NCI-H1417 (cell line): ENCODE measurements at regions not wholly inside any gene's neighbourhood (a gene's known extent, or its start where the extent isn't known, plus 50 kb on each side); places are given as distances from the start of the nearest gene placed in this dataset.

Source experiments
- DNase-seq, 3 experiments: peaks; one replicate each; lab custom pipeline; 2025; lab: John Stamatoyannopoulos, UW

DNA sequence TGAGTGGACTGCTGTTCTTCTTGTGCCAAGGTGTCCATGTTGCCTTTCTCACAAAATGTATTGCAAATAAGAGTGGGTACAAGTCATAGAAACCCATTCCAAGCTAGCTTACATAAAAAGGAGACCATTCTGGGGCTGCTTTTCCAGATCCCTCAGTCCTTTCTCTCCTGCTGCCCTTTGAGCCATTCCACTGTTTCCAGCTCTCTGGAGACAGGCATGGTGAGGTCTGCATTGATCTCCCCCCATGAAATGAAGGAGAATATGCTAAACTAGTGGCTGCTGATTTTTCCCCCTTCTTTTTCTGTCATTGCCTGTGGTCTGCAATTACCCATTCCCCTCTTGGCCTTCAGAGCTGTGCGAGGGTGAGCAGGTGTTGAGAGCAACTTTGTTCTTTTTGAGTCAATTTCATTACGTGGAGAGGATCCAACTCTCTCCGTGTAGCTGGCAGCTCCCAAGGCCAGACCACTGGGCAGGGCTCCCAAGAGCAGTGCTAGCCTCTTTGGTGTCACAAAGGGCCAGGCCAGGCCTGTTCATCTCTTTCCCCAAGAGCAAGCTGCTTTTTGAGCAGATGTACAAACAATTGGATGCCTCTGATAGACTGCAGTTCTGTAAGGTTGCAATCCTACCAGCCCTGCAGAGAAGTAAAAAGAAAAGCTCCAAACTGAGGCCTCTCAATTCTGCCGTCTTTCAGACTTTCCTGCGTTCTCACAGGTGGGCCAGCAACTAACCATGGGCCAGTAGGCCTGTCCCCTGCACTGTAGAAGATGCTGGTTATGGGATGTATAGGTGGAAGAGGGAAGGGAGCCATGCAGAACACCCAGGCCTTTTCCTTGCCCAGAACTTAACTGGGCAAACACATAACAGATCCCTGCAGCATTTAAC is 96.1 kb upstream of the ARMC2 start:
- DNase-seq = no peak

GRCh38 chr6:108752733-108753590 is 95.3 kb upstream of the ARMC2 start:
- peak in 2 of 3 experiments; percentile 4 to 28 for DNase-seq

- DNase-seq = no peak
These were observed 92.7 kb upstream of the ARMC2 start for GRCh38 chr6:108755257-108756240.

DNA sequence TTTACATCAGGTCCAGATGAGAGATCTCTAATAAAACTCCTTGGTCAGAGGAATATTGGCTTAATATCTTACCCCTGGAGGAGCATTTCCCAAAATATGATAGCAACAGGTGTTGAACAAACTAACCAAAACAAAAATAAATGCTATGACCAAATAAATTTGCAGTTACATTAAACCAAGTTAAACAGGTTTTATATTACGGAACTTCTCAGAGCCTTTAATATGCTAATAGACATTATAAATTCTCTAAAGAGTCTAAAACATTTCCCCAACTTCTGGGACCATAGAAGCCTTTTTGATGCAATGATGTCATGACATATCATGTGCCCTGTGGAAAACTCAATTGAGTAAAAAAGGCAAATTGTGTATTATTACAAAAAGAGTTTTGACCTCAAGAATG is 90.9 kb upstream of the ARMC2 start:
- DNase-seq = no peak

DNA sequence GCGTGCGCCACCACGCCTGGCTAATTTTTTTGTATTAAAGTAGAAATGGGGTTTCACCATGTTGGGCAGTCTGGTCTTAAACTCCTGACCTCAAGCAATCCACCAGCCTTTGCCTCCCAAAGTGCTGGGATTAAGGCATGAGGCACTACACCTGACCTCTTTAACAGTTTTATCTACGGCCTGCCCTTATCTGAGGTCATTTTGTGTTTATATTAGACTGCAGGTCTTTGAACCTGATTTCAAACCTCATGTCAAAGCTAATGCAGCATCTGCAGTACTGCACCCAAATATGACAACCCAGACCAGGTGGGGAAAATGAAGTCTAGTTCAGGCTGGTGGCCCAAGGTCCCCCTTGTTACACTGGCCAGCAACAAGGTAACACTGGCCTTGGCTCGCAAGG is 89.3 kb upstream of the ARMC2 start:
- no peak for DNase-seq

DNA sequence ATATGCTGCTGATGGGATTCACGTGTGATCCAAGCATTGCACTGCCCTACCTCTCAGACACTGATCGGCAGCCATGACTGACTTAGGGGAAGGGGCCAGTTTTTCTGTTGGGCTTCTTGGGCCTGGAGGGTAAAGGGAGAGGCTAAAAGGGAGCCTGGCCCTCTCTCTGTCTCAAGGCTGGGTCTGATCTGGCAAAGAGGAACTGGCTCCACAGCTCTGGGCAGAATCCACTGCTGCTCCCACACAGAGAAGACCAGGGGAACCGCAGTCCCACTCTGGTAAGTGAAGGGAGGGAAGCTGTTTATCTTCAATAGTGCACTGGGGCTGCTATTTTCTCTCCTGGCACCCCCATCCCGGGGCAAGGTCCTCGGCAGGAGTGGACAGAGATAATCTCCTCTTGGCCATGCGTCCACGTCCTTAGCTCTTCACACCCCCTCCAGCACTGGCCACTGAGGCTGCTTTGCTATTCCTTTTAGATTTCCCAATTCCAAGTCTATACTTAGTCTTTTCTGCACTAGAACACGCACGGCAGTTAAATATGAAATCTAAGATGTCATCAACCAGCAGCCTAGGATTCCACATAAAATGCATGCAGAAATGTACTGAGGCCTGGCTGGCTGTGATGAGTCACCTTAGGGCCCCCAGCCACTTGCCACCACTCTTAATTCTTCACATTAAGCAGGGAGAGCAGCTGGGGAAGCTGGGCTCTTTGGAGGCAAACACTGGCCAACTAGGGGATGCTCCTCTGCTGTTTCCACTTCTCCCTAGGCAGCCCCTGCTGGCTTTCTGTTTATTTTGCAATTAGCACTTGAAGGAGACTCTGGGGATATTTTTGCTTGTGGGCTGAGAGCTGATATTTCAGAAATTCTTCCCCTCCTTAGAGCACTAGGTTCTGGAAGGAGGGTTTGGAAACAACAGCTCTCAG is 87.8 kb upstream of the ARMC2 start:
- DNase-seq = peak; percentile 21 to 84 (median 56)

GRCh38 chr6:108762394-108762793 is 85.8 kb upstream of the ARMC2 start:
- DNase-seq = no peak

DNA sequence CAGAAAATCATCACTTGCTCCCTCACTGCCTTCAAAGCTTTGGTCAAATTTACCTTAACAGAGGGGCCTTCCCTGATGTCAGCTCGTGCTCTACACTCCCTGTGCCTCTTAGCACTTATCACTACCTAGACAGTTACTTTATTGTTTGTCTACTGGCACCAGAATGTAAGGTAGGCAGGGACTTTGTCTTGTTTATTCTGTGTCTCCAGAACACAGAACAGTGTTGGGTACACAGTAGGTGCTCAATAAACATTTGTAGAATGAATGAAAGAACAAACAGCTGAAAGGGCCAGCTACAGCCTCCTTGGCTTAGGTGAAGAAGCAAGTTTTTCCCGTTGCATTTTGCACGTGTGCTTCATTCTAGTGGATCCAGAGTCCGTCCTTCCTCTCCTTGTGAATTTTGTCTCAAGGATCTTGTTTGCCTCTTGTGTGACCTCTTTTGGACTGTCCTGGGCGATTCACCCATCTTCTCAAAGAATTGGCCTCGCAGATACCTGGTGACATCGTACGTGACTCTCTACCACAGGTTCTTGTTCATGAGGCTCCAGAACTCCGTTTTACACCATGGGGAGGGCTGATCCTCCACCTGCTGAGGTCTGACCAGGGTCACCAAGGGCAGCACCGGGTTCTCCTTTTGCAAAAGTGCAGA is 84.2 kb upstream of the ARMC2 start:
- no peak for DNase-seq

DNA sequence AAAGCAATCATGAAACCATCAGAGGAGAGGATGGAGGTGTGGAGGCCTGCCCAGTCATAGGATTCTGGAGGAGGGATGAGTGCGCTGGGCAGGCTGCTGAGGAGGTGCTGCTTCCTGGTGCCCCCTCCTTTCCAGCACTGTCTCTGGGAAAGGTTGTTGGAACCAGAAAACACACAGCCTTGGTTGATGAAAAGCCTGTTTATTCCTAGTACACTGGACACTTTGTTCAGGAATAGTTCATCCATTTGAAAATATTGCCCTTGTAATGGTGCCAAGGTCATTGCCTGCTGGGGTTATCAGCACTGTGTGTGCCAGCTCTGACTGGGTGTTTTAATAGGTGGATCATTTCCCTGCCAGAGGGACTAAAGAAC is 83.7 kb upstream of the ARMC2 start:
- no peak for DNase-seq

DNA sequence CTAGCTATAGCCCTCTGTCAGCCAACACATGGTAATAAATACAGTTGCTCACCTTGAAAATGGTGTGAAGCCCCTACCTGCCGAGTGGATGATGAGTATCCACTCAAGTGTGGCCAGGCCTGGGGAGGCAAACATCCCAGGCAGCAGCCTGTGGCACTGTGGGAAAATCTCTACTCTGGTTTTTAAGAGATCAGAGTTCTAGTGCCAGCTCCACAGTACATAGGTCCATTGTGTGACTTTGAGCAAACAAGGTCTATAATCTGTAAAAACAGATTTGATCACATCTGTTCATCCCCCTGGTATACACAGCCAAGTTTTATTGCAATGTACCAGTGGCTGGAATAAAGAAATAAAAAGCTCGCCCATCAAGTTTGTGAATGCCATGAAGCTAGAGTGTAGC is 82.7 kb upstream of the ARMC2 start:
- DNase-seq = no peak

DNA sequence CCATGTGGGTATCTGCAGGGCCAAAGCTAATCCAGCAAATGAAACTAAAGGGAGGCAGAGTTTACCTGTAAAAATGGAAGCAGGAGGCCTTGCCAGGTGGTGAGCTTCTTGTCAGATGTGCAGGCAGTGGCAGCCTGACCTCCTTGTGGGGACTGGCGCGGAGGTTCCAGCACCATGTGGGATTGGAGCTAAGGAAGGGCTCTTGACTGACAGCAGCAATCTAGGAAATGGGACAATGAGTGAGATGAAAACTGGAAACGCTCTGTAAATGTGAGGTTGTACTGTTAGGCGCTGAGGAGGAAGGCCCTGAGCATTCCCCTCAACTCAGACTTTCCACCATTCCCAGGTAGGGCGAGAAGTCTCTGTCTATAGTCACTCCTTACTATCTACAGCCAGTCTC is 81.8 kb upstream of the ARMC2 start:
- no peak for DNase-seq

- DNase-seq = no peak
These were observed 81.3 kb upstream of the ARMC2 start for GRCh38 chr6:108766886-108767285.

- DNase-seq = no peak
These were observed 80.6 kb upstream of the ARMC2 start for GRCh38 chr6:108767418-108768165.

GRCh38 chr6:108768166-108768555 is 80.1 kb upstream of the ARMC2 start:
- DNase-seq = no peak

- DNase-seq = no peak
These were observed 79.3 kb upstream of the ARMC2 start for GRCh38 chr6:108768792-108769524.

DNA sequence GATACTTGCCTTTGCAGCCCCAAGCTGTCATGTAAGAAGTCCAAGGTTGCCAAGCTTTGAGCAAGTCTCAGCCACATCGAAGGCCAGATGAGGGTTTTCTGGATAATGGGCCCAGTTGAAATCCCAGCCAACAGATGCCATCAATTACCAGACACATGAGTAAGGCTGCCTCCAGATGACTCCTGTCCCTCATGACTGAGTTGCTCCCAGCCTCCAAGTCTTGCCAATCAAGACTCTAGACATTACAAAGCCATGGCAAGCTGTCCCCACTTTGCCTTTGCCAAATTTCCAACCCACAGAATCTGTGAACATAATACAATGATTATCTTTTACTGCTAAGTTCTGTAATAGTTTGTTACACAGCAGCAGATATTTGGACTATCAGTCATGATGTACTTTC is 76.8 kb upstream of the ARMC2 start:
- DNase-seq = no peak

- no peak for DNase-seq
These were observed 73.7 kb upstream of the ARMC2 start for GRCh38 chr6:108774555-108774954.

DNA sequence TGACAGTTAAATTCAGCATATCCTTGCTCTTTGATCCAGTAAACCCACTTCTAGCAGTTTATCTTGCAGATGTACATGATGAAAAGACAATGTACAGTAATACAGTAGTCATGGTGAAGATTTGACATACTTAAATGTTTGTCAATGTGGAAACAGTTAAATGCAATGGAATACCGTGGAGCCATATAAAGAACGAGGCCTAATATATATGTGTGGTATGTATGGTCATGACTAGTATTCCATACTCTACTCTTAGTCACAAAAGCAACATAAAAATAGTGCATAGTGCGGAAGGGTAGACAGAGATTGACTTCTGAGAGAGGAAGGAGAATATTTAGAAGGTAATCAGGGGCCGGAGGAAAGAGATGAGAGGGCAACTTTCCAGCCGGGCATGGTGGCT is 70.7 kb upstream of the ARMC2 start:
- DNase-seq = no peak
